Upper lobe of right lung (tissue), 1 donor: ENCODE measurements at regions not wholly inside any gene's neighbourhood (a gene's known extent, or its start where the extent isn't known, plus 50 kb on each side); places are given as distances from the start of the nearest gene placed in this dataset.

Experiments used
- ATAC-seq: fragments of 200-7000 bp; cut with Tn5 transposase; one replicate; pipeline ENCODE4 v1.9.1; 2020; ENCODE audit warnings: mild to moderate bottlenecking, moderate library complexity
- DNase-seq: peaks from one replicate; pipeline ENCODE4 v3.0.0-alpha.2; 2020
- H3K27ac ChIP-seq: fragments of 200-600 bp; one replicate; pipeline ENCODE4 v1.8.0; 2022
- H3K27me3 ChIP-seq: fragments of 200-600 bp; one replicate; pipeline ENCODE4 v1.8.0; 2022; ENCODE audit warnings: mild to moderate bottlenecking
- H3K36me3 ChIP-seq: fragments of 200-600 bp; one replicate; pipeline ENCODE4 v1.8.0; 2022
- H3K4me1 ChIP-seq: fragments of 200-600 bp; one replicate; pipeline ENCODE4 v1.8.0; 2022
- H3K4me3 ChIP-seq: fragments of 200-600 bp; one replicate; pipeline ENCODE4 v1.8.0; 2022; ENCODE audit warnings: mild to moderate bottlenecking
- H3K9me3 ChIP-seq: fragments of 200-600 bp; one replicate; pipeline ENCODE4 v1.8.0; 2022
- CTCF ChIP-seq: fragments of 200-600 bp; IDR thresholded peaks from one replicate; pipeline ENCODE4 v1.8.0; 2022; ENCODE audit warnings: antibody characterized with exemption
- intact Hi-C: fragments of 100-400 bp; cut with DNase I; formaldehyde crosslinking; loops from one replicate; pipeline ENCODE4 v1.11.0; 2022
- donor health status: DM: no; HTN: yes; CAD: no; lungs with severe emphysema.

- Histone ChIP-seq H3K4me3 (no peak overlapping the region), H3K9me3 (no peaks in the 10 kb centered on the region), H3K27me3 (no peaks in the 10 kb centered on the region), H3K4me1 (no peaks in the 10 kb centered on the region), H3K27ac (no peak overlapping the region), H3K36me3 (no peaks in the 10 kb centered on the region)
- ATAC-seq (no peak), DNase-seq (no peak)
- no peak for TF ChIP-seq CTCF
- intact Hi-C loops: no loop called here
These were observed 91.3 kb downstream of the NKX6-1 start for GRCh38 chr4:84407554-84408407.

- DNase-seq: no peak
- Histone ChIP-seq H3K27me3 (no peaks in the 10 kb centered on the region), H3K27ac (no peak overlapping the region), H3K4me3 (no peak overlapping the region), H3K36me3 (no peaks in the 10 kb centered on the region), H3K9me3 (no peaks in the 10 kb centered on the region), H3K4me1 (no peaks in the 10 kb centered on the region)
- ATAC-seq: no peak
- TF ChIP-seq CTCF: no peak
- intact Hi-C loops: no loop called here
These were observed 95.4 kb downstream of the NKX6-1 start for GRCh38 chr4:84403656-84404055.

DNA sequence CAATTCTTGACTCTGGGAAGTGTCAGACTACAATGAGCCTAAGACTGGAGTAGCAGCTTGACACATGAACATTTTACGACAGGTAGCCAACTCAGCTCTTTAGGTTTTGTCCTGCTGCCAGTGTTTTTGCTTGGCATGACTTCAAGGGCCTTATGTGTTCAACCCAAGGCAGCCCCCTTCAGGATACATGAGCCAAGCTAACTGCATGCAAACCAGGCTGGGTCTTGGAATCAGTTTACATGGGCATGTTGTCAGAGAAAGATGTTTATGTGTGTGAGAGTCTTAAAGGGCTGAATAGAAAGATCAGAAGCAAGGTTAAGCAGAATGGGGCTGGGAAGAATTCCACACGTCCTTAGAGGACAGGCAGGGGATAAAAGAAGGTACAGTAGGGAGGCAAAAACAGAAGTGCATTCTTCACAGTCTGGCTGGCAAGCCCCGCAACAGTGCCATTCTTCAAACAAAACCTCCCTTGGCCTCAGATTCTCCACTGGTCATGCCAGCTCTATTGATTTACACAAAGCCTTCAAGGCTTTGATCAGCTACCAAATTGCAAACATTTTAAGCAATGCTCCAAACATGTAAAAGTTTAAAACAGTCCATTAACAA is 97.3 kb downstream of the NKX6-1 start:
- no peaks in the 10 kb centered on the region for H3K9me3 ChIP-seq
- ATAC-seq (no peak), DNase-seq (no peak)
- H3K27me3 ChIP-seq: no peaks in the 10 kb centered on the region
- TF ChIP-seq CTCF: no peak
- no peak overlapping the region for H3K4me3 ChIP-seq
- no peak overlapping the region for H3K27ac ChIP-seq
- intact Hi-C loops: no loop called here
- H3K36me3 ChIP-seq: no peaks in the 10 kb centered on the region
- no peaks in the 10 kb centered on the region for H3K4me1 ChIP-seq

GRCh38 chr4:84394386-84394785 is 104.7 kb downstream of the NKX6-1 start:
- Histone ChIP-seq H3K27ac (no peak overlapping the region), H3K4me1 (no peaks in the 10 kb centered on the region), H3K4me3 (no peak overlapping the region), H3K36me3 (no peaks in the 10 kb centered on the region), H3K9me3 (no peaks in the 10 kb centered on the region), H3K27me3 (no peaks in the 10 kb centered on the region)
- intact Hi-C loops: no loop called here
- no peak for TF ChIP-seq CTCF
- DNase-seq (no peak), ATAC-seq (no peak)

DNA sequence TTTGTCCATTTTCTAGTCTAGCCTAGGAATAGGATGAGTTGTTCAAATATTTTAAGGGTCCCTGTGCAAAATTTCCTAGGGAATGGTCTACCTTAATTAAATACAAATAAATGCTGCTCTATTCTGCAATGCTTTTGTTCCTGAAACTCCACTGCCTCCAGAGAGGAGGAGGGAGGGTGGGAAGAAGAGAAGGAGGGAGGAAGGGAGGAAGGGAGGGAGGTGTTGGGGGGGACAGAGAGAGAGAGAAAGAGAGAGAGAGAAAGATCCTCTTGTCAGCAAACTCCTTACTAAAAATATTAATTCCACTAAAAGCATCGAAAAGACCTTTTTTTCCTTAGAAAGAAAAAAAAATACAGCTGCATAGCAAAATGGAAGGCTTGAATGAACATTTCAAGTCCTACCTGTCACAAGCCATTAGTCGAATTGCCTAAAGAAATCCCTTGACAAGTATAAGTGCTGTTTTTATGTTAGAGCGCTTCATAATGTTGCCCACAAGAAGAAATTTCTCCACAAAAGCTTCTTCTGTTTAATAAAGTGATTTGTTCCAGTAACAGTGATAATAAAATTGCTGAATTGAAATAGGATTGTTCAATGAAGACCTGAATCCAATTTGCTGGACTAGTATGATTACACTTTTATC is 106.0 kb downstream of the NKX6-1 start:
- H3K4me3 ChIP-seq: no peak overlapping the region
- no peaks in the 10 kb centered on the region for H3K4me1 ChIP-seq
- intact Hi-C loops: no loop called here
- H3K9me3 ChIP-seq: no peaks in the 10 kb centered on the region
- H3K27me3 ChIP-seq: no peaks in the 10 kb centered on the region
- H3K36me3 ChIP-seq: no peaks in the 10 kb centered on the region
- TF ChIP-seq CTCF: no peak
- ATAC-seq (no peak), DNase-seq (no peak)
- no peak overlapping the region for H3K27ac ChIP-seq
